Keratinocyte (primary cell): ENCODE measurements at regions not wholly inside any gene's neighbourhood (a gene's known extent, or its start where the extent isn't known, plus 50 kb on each side); places are given as distances from the start of the nearest gene placed in this dataset.

Source experiments
- CTCF ChIP-seq, 3 experiments: IDR thresholded peaks in 1 of 3; conservative IDR thresholded peaks in 1 of 3; optimal IDR thresholded peaks in 1 of 3; 2 replicates in 2 of 3; 3 replicates in 1 of 3; pipeline versions ENCODE3 to v1.5.1; 2011; ENCODE audit warnings: low read length in 3 of 3, mild to moderate bottlenecking in 3 of 3, moderate library complexity in 2 of 3, control low read depth in 1 of 3, inconsistent platforms in 1 of 3; ENCODE audit not compliant: insufficient read depth in 2 of 3; ENCODE audit errors: extremely low read depth in 1 of 3
- EZH2 ChIP-seq: IDR thresholded peaks from one replicate; pipeline ENCODE4 v1.6.1; 2012; ENCODE audit warnings: inconsistent platforms, mild to moderate bottlenecking, low read length, moderate library complexity

GRCh38 chr14:43135877-43136411 is 1371.1 kb downstream of the FSCB start:
- TF ChIP-seq CTCF (optimal IDR thresholded peaks at IDR 0.05 in 1 of 3, IDR thresholded peaks at IDR 0.05 in 1 of 3, conservative IDR thresholded peaks at IDR 0.05 in 1 of 3; ENCODE audit: extremely low read depth in 1 of 3, insufficient read depth in 2 of 3, low read length in 3 of 3) (no peak), EZH2 (no peak)
